HG02763 (cell line): ENCODE measurements at regions not wholly inside any gene's neighbourhood (a gene's known extent, or its start where the extent isn't known, plus 50 kb on each side); places are given as distances from the start of the nearest gene placed in this dataset.
"Not testable (repeated sequence)": the region's sequence is repeated elsewhere in the genome, so short reads cannot be mapped to it uniquely, and the experiment has no call there.

Experiments
- ATAC-seq: cut with Tn5 transposase; IDR thresholded peaks from one replicate; pipeline ENCODE4 v1.9.1; 2021; ENCODE audit warnings: mild to moderate bottlenecking, moderate library complexity; ENCODE audit not compliant: unreplicated experiment

DNA sequence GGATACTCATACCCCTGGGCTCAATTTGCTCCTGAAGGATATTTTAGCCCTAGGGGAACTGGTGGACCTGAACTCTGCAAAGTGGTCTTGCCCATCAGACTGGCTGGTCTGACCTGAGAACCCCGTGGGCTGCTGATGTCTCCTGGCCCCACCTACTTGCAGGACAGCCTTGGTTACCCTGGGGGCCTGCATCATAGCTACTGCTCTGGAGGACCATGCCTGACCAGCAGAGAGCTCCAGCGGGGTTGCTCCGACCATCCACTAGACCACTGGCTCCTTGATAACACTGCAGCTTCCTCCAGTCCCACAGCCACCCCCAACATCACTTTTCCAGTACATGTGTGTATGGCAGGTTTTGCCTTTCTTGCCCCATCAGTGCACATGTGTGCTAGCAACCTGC, 331.6 kb upstream of the BRINP3 start:
- ATAC-seq = no peak

DNA sequence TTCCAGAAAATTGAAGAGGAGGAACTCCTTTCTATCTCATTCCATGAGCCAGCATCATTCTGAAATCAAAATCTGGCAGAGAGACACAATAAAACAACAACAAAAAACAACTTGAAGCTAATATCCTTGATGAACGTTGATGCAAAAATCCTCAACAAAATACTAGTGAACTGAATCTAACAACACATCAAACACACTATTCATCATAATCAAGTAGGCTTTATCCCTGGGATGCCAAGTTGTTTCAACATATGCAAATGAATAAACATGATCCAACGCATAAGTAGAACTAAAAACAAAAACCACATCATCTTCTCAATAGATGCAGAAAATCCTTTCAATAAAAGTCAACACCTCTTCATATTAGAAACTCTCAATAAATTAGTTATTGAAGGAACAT, 335.3 kb upstream of the BRINP3 start:
- no peak for ATAC-seq

DNA sequence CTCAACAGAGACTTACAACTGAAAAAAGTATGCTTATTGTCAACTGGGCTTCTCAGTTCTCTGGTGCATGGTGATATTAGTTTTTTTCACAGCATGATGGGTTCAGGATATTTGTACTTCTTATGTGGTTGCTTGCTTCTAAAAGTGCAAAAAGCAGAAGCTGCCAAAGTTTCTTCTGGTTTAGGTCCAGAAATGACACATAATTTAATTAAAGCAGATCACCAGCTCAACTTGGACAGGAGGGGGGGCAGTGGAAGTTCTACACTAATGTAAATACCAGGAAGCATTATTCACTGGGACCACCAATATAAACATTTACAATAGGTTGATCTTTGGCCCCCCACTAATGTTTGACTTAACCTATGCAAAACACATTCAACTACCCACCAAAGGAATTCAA, 354.8 kb upstream of the BRINP3 start:
- ATAC-seq = no peak

DNA sequence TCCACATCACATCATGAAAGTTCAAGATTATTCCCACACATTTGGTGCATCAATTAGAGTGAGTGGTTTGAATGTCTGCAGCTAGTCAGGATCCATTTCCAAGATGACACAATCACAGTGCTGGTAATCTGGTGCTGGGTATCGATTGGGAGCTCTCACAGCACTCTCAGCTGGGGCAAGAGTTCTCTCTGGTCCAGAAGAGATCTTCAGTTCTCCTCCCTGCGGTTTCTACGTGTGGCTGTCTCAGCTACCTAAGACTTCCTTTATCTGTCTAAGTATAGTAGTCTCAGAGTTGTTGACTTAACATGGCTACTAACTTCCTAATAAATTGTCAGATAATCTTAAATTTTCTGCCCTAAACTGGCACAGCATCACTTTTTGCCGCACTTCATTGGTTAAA, 358.0 kb upstream of the BRINP3 start:
- ATAC-seq = no peak

DNA sequence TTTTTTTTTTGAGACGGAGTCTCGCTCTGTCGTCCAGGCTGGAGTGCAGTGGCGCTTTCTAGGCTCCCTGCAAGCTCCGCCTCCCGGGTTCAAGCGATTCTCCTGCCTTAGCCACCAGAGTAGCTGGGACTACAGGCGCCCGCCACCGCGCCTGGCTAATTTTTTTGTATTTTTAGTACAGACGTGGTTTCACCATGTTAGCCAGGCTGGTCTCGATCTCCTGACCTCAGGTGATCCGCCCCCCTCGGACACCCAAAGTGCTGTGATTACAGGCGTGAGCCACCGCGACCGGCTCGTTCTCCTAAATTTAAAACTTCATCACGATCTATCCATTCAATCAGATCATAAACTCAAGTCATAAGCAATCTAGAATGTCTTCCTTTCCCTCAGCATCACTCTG, 359.5 kb upstream of the BRINP3 start:
- not testable (repeated sequence) for ATAC-seq

- no peak for ATAC-seq
These were observed 360.2 kb upstream of the BRINP3 start for GRCh38 chr1:190837888-190838287.

GRCh38 chr1:190847166-190847565, 369.5 kb upstream of the BRINP3 start:
- no peak for ATAC-seq

DNA sequence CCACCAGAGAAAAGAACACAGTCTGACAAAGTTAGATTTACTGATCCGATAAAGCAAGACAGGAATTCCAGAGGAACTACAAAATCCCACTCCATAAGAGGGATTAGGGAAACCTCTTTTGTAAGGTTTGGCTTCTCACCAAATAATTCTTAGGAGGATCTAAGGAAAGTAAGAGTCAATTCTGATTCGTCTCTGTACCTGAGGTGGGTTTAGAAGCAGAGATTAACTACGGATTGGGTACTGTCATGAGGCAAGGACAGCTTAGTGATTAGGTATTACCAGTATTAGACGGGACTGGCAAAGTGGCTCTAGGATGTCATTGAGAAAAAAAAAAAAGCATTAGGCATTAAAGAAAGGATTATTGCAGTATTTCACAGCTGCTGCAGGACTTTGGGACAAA, 371.7 kb upstream of the BRINP3 start:
- no peak for ATAC-seq

GRCh38 chr1:190852611-190853010, 374.9 kb upstream of the BRINP3 start:
- ATAC-seq = no peak

DNA sequence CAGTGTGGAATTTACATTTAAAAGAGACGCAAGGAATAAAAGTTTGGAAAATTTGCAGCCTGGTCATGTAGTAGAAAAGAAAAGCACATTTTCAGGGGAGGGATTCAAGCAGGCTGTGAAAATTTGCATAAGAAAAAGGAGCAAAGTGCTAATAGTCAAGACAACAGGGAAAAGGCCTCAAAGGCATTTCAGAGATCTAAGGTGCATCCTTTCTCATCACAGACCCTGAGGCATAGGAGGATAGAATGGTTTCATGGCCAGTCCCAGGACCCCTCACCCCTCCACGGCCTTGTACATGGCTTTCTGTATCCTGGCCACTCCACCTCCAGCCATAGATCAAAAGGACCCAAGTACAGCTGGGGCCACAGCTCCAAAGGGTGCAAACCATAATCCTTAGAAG, 380.5 kb upstream of the BRINP3 start:
- no peak for ATAC-seq

DNA sequence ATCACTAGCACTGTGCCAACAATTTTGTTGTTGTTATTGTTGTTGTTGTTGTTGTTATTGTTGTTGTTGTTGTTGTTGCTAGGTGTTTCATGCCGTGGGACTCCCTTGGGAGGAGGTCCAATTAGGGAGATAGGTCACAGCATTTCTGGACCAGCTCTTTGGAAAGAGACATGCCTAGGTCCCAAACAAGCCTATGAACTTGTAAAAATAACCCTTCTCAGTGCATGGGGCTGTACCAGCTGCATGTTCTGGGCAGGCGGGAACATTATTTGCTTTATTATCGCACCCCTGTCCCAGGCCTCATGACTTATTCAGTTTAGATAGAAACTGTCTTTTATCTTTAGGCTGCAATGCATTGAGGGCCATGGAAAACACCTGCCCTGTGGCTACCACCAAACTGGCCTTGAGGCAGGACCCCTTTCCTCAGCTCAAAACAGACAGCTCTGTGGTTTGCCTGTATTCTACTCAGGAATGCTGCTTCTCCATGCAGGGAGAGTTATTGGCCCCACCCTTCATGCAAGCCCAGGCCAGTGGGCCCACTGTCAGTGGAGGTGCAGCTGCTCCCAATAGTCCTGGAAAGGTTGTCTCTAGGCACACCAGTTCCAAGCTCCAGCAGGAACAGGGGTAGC, 386.5 kb upstream of the BRINP3 start:
- no peak for ATAC-seq

DNA sequence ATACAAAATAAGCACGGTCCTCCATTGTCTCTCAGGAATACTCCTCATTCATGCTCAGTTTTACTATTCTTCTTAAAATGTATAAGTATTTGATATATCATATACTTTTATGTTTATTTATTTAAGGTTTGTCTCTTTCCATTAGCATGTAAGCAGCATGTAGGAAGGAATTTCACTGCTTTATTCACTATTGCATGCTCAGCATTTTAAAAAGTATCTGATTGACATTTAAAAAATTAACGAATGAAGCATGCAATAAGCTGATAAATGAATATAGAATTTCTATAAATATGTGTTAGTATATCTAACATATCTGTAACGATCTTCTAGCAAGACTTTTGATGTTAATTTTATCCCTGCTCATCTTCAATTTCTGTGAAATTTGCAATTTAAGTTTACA, 402.7 kb upstream of the BRINP3 start:
- no peak for ATAC-seq

DNA sequence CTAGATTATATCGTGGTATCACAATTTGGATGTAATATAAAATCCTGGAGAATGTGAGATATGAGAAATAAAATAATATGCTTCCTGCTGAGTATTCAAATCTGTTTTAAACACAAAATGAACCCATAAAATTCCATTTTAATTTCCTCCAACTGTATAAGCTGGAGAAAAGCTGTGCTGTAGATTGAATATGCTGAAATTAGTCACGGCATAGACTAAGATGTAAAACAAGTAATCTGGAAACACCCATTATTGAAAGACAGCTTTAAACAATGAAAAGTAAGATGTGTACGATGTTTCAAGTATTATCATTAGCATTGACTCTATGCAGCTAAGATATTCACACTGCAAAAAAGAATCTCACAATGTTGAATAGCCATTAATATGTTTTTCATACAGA, 403.4 kb upstream of the BRINP3 start:
- ATAC-seq = no peak

DNA sequence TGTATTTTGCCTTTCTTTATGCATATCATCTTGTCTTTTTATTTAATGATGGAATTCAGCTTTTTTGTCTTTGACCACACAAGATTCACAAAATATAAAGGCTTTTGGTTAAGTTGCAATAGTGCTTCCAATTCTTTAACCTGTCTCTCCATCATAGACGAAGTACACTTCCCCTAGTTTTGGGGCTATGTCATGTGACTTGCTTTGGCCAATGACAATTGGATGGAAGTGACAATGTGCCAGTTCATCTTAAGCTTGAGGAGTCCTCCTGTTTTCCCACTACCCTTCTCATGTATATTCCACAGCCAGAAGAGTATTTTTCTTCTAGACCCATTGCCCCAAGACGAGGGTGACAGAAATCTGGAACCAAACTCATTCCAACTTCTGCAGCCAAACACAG, 419.6 kb upstream of the BRINP3 start:
- no peak for ATAC-seq

DNA sequence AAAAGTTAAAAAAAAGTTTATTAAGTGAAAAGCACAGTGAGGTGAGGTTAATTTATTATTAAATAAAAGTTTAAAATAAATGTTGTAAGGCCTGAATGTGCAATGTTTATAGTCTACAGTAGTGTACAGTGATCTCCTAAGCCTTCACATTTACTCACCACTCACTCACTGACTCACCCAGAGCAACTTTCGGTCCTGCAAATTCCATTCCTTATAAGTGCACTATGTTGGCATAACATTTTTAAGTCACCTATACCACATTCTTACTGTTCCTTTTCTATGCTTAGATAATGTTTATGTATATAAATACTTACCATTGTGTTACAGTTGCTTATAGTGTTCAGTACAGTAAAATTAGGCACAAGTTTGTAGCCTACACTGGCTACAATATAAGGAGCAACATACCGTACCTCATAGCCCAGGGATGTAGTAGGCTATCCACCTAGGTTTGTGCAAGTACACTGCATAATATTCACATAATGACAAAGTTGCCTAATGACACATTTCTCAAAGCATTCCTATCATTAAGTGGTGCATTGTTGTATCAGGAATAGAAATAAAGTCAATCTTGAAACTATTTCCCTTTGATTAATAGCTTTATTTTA, 426.5 kb upstream of the BRINP3 start:
- no peak for ATAC-seq

DNA sequence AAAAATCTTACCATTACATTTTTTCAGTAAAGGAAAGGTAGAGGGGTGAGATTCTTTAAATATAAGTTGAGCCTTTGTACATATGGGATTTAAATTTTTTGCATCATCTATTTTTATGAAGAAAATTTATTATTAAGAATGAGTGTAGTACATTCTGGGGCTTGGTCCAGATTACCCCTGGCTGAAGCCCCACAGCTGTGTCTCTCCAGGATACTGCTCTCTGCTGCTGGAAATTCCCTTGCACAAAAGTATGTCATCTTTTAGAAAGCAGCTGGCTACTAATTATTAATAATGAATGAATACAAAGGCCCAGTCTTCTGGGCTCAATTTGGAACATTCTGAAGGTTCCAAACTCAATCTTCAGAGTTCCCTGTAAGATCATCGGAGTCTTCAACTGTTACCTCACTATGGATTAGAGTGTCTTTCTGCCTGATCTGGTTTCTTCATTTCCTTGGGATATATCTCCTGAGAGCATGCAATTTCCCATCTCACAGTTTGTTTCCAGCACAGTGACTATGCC, 428.6 kb upstream of the BRINP3 start:
- no peak for ATAC-seq

DNA sequence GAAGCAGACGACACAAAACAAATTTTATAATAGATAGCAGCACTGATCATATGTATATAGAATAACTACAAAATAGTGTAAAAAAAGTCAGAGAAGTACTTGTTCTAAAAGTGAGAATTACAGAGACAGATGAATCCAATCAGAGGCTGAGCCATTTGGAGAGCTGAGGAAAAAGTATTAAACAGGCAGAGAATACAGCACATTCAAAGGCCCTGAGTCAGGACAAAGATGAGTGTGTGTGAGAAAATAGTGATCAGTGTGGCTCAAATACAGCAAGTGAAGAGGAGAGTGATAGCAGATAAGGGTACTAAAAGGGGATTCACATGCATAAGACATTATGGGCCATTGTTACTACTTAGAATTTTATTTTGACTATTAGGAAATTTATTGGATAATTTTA, 430.6 kb upstream of the BRINP3 start:
- no peak for ATAC-seq

DNA sequence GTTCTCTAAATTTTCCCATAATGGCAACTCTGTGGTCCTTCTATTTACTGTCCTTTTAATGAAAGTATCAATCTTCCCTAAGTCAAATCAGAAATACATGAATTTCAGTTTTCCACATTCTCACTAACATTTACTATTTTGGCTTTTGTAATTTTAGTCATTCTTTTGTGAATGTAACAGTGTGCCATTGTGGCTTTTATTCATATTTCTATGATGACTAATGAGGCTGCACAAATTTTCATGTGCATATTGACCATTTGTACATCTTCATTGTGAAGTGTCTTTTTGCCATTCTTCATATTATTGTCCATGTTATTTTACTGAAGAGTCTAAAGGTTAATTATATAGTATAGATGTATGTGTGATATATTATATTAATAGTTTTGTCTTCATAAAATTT, 431.0 kb upstream of the BRINP3 start:
- ATAC-seq = no peak

GRCh38 chr1:190935925-190936324, 458.3 kb upstream of the BRINP3 start:
- no peak for ATAC-seq

- ATAC-seq = no peak
These were observed 458.7 kb upstream of the BRINP3 start for GRCh38 chr1:190936337-190936736.

- no peak for ATAC-seq
These were observed 463.3 kb upstream of the BRINP3 start for GRCh38 chr1:190940951-190941350.

GRCh38 chr1:190942475-190942874, 464.8 kb upstream of the BRINP3 start:
- no peak for ATAC-seq

GRCh38 chr1:190943722-190944121, 466.1 kb upstream of the BRINP3 start:
- ATAC-seq = not testable (repeated sequence)
